GM12872 (cell line): ENCODE measurements at regions not wholly inside any gene's neighbourhood (a gene's known extent, or its start where the extent isn't known, plus 50 kb on each side); places are given as distances from the start of the nearest gene placed in this dataset.

Source experiments
- TF ChIP-seq, protein P1 (sequence below): IDR thresholded peaks from 3 replicates; pipeline ENCODE4 v1.5.1; 2011; ENCODE audit warnings: low read depth, mild to moderate bottlenecking, low read length, moderate library complexity; ENCODE audit not compliant: insufficient read depth

DNA sequence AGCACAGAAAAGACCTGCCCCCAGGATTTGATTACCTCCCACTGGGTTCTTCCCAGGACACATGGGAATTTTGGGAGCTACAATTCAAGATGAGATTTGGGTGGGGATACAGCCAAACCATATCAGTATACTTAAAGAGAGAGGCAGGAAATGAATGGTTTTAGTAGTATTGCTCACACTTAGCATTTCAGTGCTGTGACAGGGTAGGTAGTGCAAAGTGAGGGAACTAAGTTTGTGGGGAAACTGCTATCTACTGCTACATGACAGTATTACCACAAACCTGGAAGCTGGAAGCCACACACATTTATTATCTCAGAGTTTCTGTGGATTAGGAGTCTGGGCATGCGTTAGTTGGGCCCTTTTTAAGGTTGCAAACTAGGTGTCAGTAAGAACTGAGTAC lies 450.7 kb downstream of the LPIN1 start:
- TF ChIP-seq, protein P1, sequence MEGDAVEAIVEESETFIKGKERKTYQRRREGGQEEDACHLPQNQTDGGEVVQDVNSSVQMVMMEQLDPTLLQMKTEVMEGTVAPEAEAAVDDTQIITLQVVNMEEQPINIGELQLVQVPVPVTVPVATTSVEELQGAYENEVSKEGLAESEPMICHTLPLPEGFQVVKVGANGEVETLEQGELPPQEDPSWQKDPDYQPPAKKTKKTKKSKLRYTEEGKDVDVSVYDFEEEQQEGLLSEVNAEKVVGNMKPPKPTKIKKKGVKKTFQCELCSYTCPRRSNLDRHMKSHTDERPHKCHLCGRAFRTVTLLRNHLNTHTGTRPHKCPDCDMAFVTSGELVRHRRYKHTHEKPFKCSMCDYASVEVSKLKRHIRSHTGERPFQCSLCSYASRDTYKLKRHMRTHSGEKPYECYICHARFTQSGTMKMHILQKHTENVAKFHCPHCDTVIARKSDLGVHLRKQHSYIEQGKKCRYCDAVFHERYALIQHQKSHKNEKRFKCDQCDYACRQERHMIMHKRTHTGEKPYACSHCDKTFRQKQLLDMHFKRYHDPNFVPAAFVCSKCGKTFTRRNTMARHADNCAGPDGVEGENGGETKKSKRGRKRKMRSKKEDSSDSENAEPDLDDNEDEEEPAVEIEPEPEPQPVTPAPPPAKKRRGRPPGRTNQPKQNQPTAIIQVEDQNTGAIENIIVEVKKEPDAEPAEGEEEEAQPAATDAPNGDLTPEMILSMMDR: no peak

DNA sequence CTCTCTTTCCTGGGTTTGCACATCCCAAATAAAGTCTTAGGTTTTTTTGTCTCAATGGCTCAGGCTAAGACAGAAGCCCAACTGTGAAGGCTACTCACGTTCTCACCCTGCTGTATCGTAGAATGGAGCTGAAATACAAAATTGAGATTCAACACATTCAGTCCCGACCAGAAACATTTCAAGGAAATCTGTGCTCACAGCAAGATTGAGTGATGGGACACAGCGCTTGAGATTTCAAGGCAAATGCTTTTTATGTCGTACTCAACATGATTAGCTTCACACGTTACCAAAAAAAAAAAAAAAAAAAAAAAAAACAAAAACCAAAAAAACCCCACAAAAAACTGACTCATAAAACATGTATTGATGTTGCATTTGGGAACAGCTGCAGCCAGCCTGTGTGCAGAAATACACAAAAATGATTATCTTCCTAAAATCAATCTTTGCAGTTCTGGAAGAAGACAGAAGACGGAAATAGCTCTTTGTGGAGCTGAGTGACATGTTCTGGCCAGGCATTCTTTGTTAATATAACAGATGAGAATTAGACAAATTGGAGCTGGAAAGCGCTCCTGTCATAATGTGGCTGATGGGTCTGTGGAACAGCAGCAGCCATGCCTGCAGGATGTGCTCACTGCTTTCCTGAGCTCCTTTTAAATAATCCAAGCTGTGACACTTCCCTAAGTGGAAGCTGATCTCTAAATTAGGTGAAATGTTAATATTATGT lies 453.2 kb downstream of the LPIN1 start:
- TF ChIP-seq, protein P1: no peak

DNA sequence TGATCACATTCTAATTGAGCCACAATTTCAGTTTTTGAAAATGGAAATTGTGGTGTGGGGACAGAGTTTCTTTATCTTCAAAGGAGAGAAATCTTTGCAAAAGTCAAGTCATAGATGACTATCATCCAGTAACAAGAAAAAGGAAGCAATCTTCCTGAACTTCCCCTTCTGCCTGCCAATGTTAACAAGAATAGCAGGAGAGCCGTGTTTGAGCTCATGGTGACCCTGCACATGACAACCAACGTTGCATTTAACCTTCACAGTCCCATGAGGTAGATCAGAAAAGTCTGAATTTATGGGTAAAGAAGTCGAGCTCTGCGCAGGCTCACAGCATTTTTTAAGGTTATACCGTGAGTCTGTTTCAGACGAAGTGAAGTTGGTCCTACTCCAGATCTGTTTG lies 454.9 kb downstream of the LPIN1 start:
- TF ChIP-seq, protein P1: no peak

DNA sequence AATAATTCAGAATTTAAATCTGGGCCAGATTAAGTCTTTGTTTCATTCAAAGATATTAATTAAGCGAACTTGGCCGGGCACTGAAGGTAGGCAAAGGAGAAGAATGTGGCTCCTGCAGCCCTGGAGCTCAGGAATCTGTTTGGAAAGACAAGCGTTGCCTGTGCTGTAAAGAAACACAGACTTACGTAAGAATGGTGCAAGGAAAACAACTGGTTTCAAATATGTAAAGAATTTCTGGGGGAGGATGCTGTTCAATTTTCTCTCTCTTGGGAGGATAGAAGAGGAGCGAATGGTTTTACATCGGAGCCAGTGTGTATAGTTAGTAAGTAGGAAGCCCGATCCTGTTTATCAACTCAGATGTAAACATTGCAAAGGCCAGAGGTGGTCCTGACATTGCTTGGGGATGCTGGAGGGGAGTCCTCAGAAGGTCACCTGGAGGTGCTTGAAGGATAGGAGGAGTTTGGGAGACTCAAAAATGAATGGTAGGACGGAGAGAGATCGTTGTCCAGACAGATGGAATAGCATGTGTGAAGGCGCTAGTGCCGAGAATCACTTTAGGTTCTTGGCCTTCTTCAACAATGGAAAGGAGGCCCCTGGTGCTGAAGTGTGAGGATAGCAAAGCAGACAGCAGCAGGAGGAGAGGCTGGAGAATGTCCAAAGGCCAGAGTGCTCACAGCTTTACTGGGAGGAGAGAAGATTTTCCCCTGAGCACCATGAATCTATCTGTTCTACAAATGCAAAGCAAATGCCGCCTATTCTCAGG lies 456.1 kb downstream of the LPIN1 start:
- TF ChIP-seq, protein P1: no peak

DNA sequence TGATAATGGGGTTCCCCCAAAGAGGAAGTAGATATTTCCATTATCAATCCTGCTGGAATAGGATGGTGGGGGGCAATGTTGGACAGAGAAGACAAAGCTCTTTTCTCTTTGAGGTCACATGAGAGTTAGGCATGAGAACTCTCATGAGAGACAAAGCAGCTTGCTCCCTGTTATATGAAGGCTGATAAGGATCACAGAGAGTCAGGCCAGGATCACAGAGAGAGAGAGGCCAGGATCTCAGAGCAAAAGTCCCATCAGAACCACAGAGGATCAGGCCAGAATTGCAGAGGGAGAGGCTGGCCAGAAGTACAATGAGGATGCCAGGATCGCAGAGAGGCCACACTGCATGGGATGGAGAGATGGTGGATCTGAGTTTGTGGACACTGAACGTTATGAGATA lies 457.1 kb downstream of the LPIN1 start:
- TF ChIP-seq, protein P1: no peak

DNA sequence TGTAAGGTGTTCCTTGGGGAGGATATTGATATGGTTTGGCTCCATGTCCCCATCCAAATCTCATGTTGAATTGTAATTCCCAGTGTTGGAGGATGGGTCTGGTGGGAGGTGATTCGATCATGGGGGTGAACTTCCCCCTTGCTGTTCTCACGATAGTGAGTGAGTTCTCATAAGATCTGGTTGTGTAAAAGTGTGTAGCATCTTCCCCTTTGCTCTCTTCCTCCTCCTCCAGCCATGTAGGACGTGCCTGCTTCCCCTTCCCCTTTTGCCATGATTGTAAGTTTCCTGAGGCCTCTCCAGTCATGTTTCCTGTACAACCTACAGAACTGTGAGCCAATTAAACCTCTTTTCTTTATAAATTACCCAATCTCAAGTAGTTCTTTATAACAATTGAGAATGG lies 458.7 kb downstream of the LPIN1 start:
- TF ChIP-seq, protein P1: no peak

DNA sequence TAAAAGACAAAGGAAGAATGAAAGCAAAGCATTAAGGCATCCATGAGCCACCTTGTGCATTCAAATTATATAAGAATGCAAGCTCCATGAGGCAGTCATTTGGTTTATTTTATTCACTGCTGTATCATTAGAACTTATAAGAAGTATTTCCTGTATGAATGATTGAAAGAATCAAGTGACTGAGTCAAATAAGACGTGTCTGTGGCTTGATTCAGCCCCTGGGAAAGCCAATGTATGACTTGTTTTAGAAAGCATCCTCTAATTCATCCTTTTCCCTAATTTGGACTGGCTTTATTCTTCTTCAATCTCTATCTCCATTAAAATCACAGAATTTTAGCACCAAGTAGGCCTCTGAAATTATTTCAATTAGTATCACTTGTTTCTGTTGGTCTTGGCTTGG lies 461.1 kb downstream of the LPIN1 start:
- TF ChIP-seq, protein P1: no peak
